Gastrocnemius medialis (tissue), 4 donors: ENCODE measurements at regions not wholly inside any gene's neighbourhood (a gene's known extent, or its start where the extent isn't known, plus 50 kb on each side); places are given as distances from the start of the nearest gene placed in this dataset.

ENCODE experiments used
- ATAC-seq, 2 donors: fragments of 150-250 bp; one replicate each; pipeline ENCODE4 v1.9.1; 2016
- DNase-seq, 2 donors: peaks; one replicate each; pipeline ENCODE4 v3.0.0-alpha.2; 2019
- H3K27ac ChIP-seq, 4 donors: fragments of 200-600 bp; sonication (generic); 1 replicate in 1 of 4; 2 replicates in 3 of 4; pipeline ENCODE4 v1.5.1; 2016 to 2018; ENCODE audit warnings: mild to moderate bottlenecking in 2 of 4, moderate library complexity in 1 of 4
- H3K27me3 ChIP-seq, 3 donors: fragments of 200-600 bp; sonication (generic) in 2 of 3; 1 replicate in 1 of 3; 2 replicates in 2 of 3; pipeline versions ENCODE4 v1.5.1 to v1.6.0; 2016 to 2019; ENCODE audit warnings: mild to moderate bottlenecking in 1 of 3, moderate library complexity in 1 of 3
- H3K36me3 ChIP-seq, 2 donors: fragments of 200-600 bp; sonication (generic) in 1 of 2; one replicate each; pipeline ENCODE4 v1.5.1; 2017 to 2018
- H3K4me1 ChIP-seq, 2 donors: fragments of 200-600 bp; sonication (generic) in 1 of 2; one replicate each; pipeline ENCODE4 v1.5.1; 2016 to 2017; ENCODE audit warnings: mild to moderate bottlenecking in 2 of 2
- H3K4me3 ChIP-seq, 4 donors: fragments of 200-600 bp; sonication (generic) in 3 of 4; 1 replicate in 1 of 4; 2 replicates in 3 of 4; pipeline ENCODE4 v1.5.1; 2016 to 2019; ENCODE audit warnings: mild to moderate bottlenecking in 2 of 4
- H3K9me3 ChIP-seq, 3 donors: fragments of 200-600 bp; sonication (generic) in 2 of 3; 1 replicate in 1 of 3; 2 replicates in 2 of 3; pipeline ENCODE4 v1.5.1; 2016 to 2019
- POLR2A ChIP-seq, 2 donors: fragments of 450-650 bp; IDR thresholded peaks; one replicate each; pipeline ENCODE4 v1.6.1; 2017; ENCODE audit warnings: antibody characterized with exemption in 2 of 2, mild to moderate bottlenecking in 2 of 2, moderate library complexity in 2 of 2
- in situ Hi-C, 4 donors: fragments of 200-750 bp; cut with MboI; loops; one replicate each; pipeline versions ENCODE4 v1.15.0 to v1.8.0; 2017; ENCODE audit warnings: low sequenced_read_pairs in 4 of 4
- intact Hi-C: fragments of 100-400 bp; cut with DNase I; formaldehyde crosslinking; loops from one replicate; pipeline ENCODE4 v1.15.1; 2023; ENCODE audit warnings: low total_unique reads
- TF ChIP-seq, protein P1 (sequence below), 5 experiments: fragments of 450-650 bp in 3 of 5; fragments of 200-600 bp in 2 of 5; sonication (generic) in 2 of 5; IDR thresholded peaks in 4 of 5; conservative IDR thresholded peaks in 1 of 5; 1 replicate in 4 of 5; 2 replicates in 1 of 5; pipeline ENCODE4 v1.5.1; 2016 to 2019; ENCODE audit warnings: antibody characterized with exemption in 5 of 5, mild to moderate bottlenecking in 3 of 5, moderate library complexity in 3 of 5

DNA sequence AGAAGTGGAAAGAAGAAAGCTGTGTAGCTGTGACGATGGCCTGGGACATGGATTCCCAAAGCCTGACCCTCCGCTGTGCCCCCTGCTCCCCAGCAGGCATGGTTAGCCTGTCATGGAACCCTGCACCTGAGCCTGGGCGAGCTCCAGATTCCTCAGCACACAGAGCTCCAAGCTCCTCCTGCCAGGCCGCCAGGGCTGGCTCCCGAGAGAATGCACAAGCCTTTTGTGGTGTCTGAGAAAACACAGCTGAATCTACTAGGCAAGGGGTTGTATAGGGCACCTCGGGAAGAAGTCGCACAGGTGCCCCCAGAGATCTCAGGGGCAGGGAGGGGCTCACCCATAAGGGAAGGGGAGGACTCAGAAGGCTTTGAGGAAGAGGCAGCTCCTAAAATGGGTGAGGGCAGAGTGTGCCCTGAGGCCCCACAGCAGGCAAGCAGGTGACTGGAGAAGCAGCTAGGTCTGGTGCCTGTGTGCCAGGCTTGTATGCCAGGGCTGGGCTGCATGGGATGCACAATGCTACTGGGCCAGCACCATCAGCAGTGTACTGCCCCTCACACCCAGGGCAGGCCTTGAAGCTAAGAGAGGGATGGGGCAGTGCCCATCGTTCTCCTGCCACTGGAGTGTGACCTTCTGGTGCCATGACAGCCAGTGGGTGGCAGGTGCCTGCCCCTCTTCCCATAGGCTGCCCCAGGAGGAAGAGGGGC, 64.3 kb upstream of the CD93 start:
- Histone ChIP-seq H3K4me3 (no peak overlapping the region), H3K4me1 (peaks cover 85 to 88% of the 10 kb centered on the region in 2 donors), H3K27ac (peak overlapping the region; percentile 94 to 99 (median 94)), H3K9me3 (no peaks in the 10 kb centered on the region), H3K27me3 (no peaks in the 10 kb centered on the region), H3K36me3 (no peaks in the 10 kb centered on the region)
- DNase-seq: peak in 1 of 2 donors; percentile 70
- intact Hi-C loops (no loop called here), in situ Hi-C loops (loop anchor here (10.0 to 25.0 kb wide), 2 partner anchors 204 to 487 kb away; partner anchors contain the start of genes CST3 (in 4 of the 4) and NXT1 (in 2 of the 4))
- TF ChIP-seq, protein P1, sequence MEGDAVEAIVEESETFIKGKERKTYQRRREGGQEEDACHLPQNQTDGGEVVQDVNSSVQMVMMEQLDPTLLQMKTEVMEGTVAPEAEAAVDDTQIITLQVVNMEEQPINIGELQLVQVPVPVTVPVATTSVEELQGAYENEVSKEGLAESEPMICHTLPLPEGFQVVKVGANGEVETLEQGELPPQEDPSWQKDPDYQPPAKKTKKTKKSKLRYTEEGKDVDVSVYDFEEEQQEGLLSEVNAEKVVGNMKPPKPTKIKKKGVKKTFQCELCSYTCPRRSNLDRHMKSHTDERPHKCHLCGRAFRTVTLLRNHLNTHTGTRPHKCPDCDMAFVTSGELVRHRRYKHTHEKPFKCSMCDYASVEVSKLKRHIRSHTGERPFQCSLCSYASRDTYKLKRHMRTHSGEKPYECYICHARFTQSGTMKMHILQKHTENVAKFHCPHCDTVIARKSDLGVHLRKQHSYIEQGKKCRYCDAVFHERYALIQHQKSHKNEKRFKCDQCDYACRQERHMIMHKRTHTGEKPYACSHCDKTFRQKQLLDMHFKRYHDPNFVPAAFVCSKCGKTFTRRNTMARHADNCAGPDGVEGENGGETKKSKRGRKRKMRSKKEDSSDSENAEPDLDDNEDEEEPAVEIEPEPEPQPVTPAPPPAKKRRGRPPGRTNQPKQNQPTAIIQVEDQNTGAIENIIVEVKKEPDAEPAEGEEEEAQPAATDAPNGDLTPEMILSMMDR (IDR thresholded peaks at IDR 0.05 in 4 of 5, conservative IDR thresholded peaks at IDR 0.05 in 1 of 5): no peak
- TF ChIP-seq POLR2A (IDR thresholded peaks at IDR 0.05): peak; percentile 20 to 32
- peak in 1 of 2 donors; percentile 0 for ATAC-seq

DNA sequence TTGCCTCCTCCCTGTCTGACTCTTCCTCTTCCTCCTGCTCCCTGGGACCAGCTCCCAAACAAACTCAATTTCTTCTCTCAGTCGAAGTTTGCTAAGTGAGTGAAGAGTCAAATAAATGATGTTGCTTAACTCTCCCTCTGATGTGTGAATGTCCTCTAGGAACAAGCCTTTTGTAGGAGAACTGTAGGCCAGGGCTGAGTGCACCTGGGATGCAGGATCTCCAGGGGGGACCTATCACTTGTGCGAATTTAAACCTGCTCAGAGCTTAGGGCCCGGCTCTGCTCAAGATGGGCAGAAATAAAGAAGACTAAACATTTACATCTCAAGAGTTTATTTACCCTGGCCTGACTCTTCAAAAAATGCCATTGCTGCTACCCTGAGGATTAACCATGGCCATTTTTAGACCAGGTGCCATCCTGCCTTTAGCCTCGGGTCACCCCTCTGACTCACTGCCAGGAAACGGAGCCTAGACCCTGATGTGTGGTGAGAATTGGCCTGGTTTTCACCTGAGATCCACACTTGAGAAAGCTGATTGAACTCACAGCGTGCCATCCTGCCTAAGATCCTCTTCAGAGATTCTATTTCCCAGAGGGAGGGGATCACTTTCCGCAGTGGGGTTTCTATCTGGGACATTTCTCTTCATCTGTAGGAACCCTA, 63.6 kb upstream of the CD93 start:
- intact Hi-C loops: loop anchor here (5.0 kb wide), 1 partner anchor 1893 kb away; no protein-coding TSS in a partner anchor
- peak overlapping the region; percentile 94 to 99 (median 94) for H3K27ac ChIP-seq
- H3K9me3 ChIP-seq: no peaks in the 10 kb centered on the region
- no peaks in the 10 kb centered on the region for H3K36me3 ChIP-seq
- no peak overlapping the region for H3K4me3 ChIP-seq
- DNase-seq: peak in 1 of 2 donors; percentile 40
- in situ Hi-C loops: loop anchor here (10.0 to 25.0 kb wide), 2 partner anchors 205 to 488 kb away; partner anchors contain the start of genes CST3 (in 4 of the 4) and NXT1 (in 2 of the 4)
- H3K4me1 ChIP-seq: peaks cover 84 to 95% of the 10 kb centered on the region in 2 donors
- no peak for TF ChIP-seq POLR2A (IDR thresholded peaks at IDR 0.05)
- TF ChIP-seq, protein P1 (IDR thresholded peaks at IDR 0.05 in 4 of 5, conservative IDR thresholded peaks at IDR 0.05 in 1 of 5): no peak
- no peaks in the 10 kb centered on the region for H3K27me3 ChIP-seq
- no peak for ATAC-seq

DNA sequence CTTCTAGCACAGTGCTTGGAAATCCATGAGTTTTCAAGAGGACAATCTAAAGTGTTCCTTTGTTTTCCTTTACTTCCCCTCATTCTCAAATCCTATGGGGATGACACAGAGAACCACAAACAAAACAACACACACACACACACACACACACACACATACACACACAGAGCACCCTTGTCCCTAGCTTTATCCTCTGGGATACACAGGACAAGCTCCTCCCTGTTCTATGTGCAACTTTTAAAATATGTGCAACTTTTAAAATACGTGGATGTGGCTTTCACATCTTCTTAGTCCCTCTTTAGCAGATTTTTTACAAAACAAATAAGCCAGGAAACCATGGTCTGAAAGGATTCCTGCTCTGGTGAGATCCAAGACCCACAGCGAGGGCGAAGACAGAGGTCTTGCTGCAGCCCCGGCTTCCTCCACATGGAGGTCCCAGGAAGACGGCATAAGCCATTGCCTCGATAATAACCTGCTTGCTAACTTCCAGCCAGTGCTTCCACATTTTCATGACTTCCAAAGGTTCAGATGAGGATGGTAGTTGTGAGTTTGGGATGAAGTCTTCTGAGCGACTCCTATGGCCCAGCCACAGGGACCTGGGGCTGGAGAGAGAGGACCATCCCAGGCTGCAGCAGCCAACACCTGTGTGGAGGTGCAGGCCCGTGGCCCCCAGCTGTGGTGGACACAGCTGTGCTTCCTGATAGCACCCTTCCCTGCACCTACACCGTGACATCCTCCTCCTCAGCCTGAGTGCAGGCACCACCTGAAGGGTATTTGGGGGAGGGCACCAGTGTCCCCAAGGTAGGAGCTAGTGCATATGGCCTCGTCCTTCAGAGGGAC, 62.8 kb upstream of the CD93 start:
- Histone ChIP-seq H3K27ac (peak overlapping the region; percentile 94 to 99 (median 94)), H3K4me1 (peaks cover 85 to 97% of the 10 kb centered on the region in 2 donors), H3K9me3 (no peaks in the 10 kb centered on the region), H3K36me3 (no peaks in the 10 kb centered on the region), H3K4me3 (peak overlapping the region in 3 of 4 donors; percentile 6 to 36 (median 15)), H3K27me3 (no peaks in the 10 kb centered on the region)
- intact Hi-C loops: loop anchor here (1.0 to 5.0 kb wide), 2 partner anchors 486 to 1893 kb away; no protein-coding TSS in a partner anchor
- DNase-seq: peak in 1 of 2 donors; percentile 1
- no peak for TF ChIP-seq POLR2A (IDR thresholded peaks at IDR 0.05)
- TF ChIP-seq, protein P1 (IDR thresholded peaks at IDR 0.05 in 4 of 5, conservative IDR thresholded peaks at IDR 0.05 in 1 of 5): no peak
- no peak for ATAC-seq
- in situ Hi-C loops: no loop called here

DNA sequence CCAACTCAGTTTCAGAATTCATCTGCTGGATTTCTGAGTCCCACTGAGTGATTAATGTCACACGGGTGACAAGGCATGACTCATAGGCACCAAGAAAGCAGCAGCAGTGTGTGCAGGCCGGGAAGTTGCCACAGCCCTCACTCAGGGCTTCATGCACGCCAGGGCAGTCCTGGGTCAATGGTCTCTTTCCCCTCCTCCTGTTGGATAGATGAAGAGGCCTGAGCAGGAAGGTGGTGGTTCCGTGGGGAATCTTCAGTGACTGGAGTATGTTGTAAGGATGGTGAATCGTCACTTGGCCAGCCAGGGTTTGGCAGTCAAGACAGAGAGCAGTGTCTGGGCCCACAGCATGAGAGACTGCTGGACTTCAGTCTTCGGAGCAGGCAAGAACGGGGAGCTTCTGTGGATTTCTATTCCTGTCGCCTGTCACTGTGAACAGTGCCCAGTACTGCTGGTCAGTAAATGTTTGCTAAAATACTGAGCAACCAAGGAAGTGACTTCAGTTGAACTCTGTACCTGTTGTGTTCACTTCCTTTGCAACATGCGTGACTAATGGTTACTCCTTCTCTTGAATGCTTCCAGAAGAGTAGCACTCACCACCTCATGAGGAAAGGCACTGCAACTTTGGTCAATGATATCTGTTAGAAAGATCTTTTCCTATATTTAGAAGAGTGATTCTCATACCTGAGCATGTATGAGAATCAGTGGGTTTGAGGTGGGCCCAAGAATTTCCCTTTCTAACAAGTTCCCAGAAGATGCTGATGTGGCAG, 62.0 kb upstream of the CD93 start:
- in situ Hi-C loops (no loop called here), intact Hi-C loops (loop anchor here (1.0 to 5.0 kb wide), 2 partner anchors 487 to 1894 kb away; no protein-coding TSS in a partner anchor)

More for the DNA sequence above, 62.0 kb upstream of the CD93 start:
- peak; percentile 59 to 72 for ATAC-seq
- Histone ChIP-seq H3K27me3 (no peaks in the 10 kb centered on the region), H3K36me3 (no peaks in the 10 kb centered on the region), H3K4me1 (peaks cover 91 to 97% of the 10 kb centered on the region in 2 donors), H3K4me3 (peak overlapping the region in 2 of 4 donors; percentile 15 to 36), H3K9me3 (no peaks in the 10 kb centered on the region), H3K27ac (peak overlapping the region; percentile 94 to 99 (median 94))
- peak; percentile 91 to 96 for DNase-seq
- TF ChIP-seq, protein P1 (IDR thresholded peaks at IDR 0.05 in 4 of 5, conservative IDR thresholded peaks at IDR 0.05 in 1 of 5): no peak
- TF ChIP-seq POLR2A (IDR thresholded peaks at IDR 0.05): peak; percentile 89 to 91
